GM23248 (cell line): ENCODE measurements at regions not wholly inside any gene's neighbourhood (a gene's known extent, or its start where the extent isn't known, plus 50 kb on each side); places are given as distances from the start of the nearest gene placed in this dataset.

Experiments
- EZH2 ChIP-seq: fragments of 200-600 bp; sonication (generic); IDR thresholded peaks from 2 replicates; pipeline ENCODE4 v1.6.1; 2018; ENCODE audit warnings: antibody characterized with exemption, mild to moderate bottlenecking; ENCODE audit not compliant: insufficient read depth, poor library complexity, severe bottlenecking
- EZH2phosphoT487 ChIP-seq: fragments of 200-600 bp; sonication (generic); IDR thresholded peaks from 2 replicates; pipeline ENCODE4 v1.6.1; 2018; ENCODE audit warnings: antibody characterized with exemption, moderate library complexity, mild to moderate bottlenecking, low read depth; ENCODE audit not compliant: insufficient read depth

DNA sequence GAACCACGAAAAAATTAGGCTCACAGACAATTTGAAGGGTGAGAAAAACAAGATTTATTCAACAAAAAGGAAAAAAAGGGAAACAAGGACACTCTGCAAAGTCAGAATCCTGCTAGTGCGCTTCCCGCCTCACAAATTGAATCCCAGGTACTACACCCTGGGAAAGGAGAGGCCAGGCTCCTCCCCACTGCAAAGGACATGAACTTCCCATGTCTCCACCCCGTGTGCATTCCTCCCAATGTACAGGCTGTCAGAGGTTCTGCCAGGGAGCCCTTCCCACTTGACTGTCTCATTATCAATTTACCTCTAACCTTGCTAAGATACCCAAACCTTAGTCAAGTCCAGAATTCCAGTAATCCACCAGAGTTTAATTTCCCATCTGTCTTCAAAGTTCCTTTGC, 70.4 kb upstream of the CDK1 start:
- no peak for TF ChIP-seq EZH2phosphoT487
- no peak for TF ChIP-seq EZH2
